HUES64 (cell line): ENCODE measurements at regions not wholly inside any gene's neighbourhood (a gene's known extent, or its start where the extent isn't known, plus 50 kb on each side); places are given as distances from the start of the nearest gene placed in this dataset.

Experiments
- H3K27ac ChIP-seq: 2 replicates; pipeline ENCODE4 v1.7.0; 2013; ENCODE audit warnings: low read depth, low read length, inconsistent platforms
- H3K27me3 ChIP-seq: 2 replicates; pipeline ENCODE4 v1.6.1; 2013; ENCODE audit warnings: mild to moderate bottlenecking, low read length; ENCODE audit not compliant: insufficient read depth
- H3K36me3 ChIP-seq: 2 replicates; pipeline ENCODE4 v1.6.1; 2013; ENCODE audit warnings: mild to moderate bottlenecking, low read length; ENCODE audit not compliant: insufficient read depth
- H3K4me1 ChIP-seq: 2 replicates; pipeline ENCODE4 v1.6.1; 2013; ENCODE audit warnings: mild to moderate bottlenecking, low read length, moderate library complexity; ENCODE audit not compliant: insufficient read depth
- H3K4me3 ChIP-seq: 2 replicates; pipeline ENCODE4 v1.5.1; 2013; ENCODE audit warnings: mild to moderate bottlenecking, low read length, moderate library complexity
- H3K9ac ChIP-seq: 2 replicates; pipeline ENCODE4 v1.6.1; 2013; ENCODE audit warnings: mild to moderate bottlenecking, low read depth, low read length
- H3K9me3 ChIP-seq: 2 replicates; pipeline ENCODE4 v1.6.1; 2013; ENCODE audit warnings: low read depth, low read length; ENCODE audit not compliant: insufficient read depth
- WGBS: fragments of 150-250, 120-280 bp; methylation state at CpG from one replicate; pipeline ENCODE4 v1.1.7; 2013; ENCODE audit warnings: missing lambda C conversion rate; 5-methylcytosine and 5-hydroxymethylcytosine counted together

- H3K27ac ChIP-seq: no peak overlapping the region
- WGBS: 100% methylated on average over 1 of the region's 1 CpG
- no peaks in the 10 kb centered on the region for H3K36me3 ChIP-seq
- peaks cover 29% of the 10 kb centered on the region for H3K4me1 ChIP-seq
- H3K9me3 ChIP-seq: no peaks in the 10 kb centered on the region
- no peak overlapping the region for H3K9ac ChIP-seq
- H3K27me3 ChIP-seq: 0 out of 2 replicates have a peak, but pooled peaks cover 10% of the 10 kb centered on the region
- no peak overlapping the region for H3K4me3 ChIP-seq
Observed at GRCh38 chr3:193901007-193901406, 234.9 kb upstream of the HES1 start.

- 73% methylated on average over 14 of the region's 14 CpGs for WGBS
- no peak overlapping the region for H3K9ac ChIP-seq
- H3K9me3 ChIP-seq: 0 out of 2 replicates have a peak, but pooled peaks cover under 1% of the 10 kb centered on the region
- H3K36me3 ChIP-seq: no peaks in the 10 kb centered on the region
- 0 out of 2 replicates have a peak overlapping the region, but pooled peaks have one; percentile 14 for H3K27ac ChIP-seq
- H3K4me1 ChIP-seq: peaks cover 17% of the 10 kb centered on the region
- H3K27me3 ChIP-seq: 0 out of 2 replicates have a peak, but pooled peaks cover 10% of the 10 kb centered on the region
- H3K4me3 ChIP-seq: no peak overlapping the region
Observed at GRCh38 chr3:193902607-193903511, 233.1 kb upstream of the HES1 start.

DNA sequence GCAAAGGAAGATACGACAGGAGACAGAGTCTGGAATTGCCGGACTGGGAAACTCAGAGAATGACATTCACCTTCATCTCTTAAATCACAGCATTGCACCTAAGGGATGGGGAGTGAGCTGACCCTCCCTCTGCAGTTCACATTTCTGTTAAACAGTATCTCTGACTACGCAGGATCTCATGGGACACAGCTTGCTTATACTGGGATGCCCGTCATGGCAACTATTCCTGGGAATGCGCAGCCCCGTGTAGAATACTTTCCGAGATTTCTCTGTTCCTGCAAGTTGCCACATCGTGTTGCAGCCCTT lies 232.5 kb upstream of the HES1 start:
- Histone ChIP-seq H3K27me3 (0 out of 2 replicates have a peak, but pooled peaks cover 10% of the 10 kb centered on the region), H3K4me3 (no peak overlapping the region), H3K9ac (no peak overlapping the region), H3K27ac (no peak overlapping the region), H3K9me3 (peaks cover 6% of the 10 kb centered on the region; the same call in 1 of the 2 replicates), H3K4me1 (peaks cover 16% of the 10 kb centered on the region), H3K36me3 (no peaks in the 10 kb centered on the region)
- WGBS: 93% methylated on average over 8 of the region's 8 CpGs

DNA sequence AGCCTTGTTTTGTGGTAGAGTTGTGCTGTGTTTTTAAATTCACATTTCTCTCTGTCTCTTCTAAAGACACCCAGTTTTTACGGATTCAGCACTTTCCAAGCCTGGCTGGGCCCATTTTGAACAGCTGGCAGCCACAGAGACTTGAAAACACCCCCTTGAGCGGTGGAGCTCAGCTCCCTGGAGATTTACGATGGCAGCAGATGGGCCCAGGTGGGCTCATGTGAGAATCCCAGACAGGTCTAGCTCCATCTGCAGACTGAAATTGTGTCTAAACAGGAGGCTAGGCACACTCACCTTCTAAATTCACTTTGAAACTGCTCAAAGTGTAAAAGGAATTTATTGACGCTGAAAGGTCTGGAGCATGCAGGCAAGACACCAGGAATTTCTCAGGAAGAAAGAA lies 232.0 kb upstream of the HES1 start:
- Histone ChIP-seq H3K27ac (no peak overlapping the region), H3K4me3 (no peak overlapping the region), H3K9me3 (peaks cover 10% of the 10 kb centered on the region), H3K27me3 (0 out of 2 replicates have a peak, but pooled peaks cover 10% of the 10 kb centered on the region), H3K9ac (no peak overlapping the region), H3K36me3 (no peaks in the 10 kb centered on the region), H3K4me1 (peaks cover 16% of the 10 kb centered on the region)
- 83% methylated on average over 4 of the region's 4 CpGs for WGBS

GRCh38 chr3:193905541-193906396 lies 230.2 kb upstream of the HES1 start:
- Histone ChIP-seq H3K36me3 (no peaks in the 10 kb centered on the region), H3K4me1 (peaks cover 16% of the 10 kb centered on the region), H3K27me3 (0 out of 2 replicates have a peak, but pooled peaks cover 7% of the 10 kb centered on the region), H3K4me3 (no peak overlapping the region), H3K27ac (no peak overlapping the region), H3K9ac (no peak overlapping the region), H3K9me3 (peaks cover 10% of the 10 kb centered on the region)
- WGBS: 93% methylated on average over 13 of the region's 14 CpGs

- Histone ChIP-seq H3K4me1 (peaks cover 25% of the 10 kb centered on the region), H3K27me3 (0 out of 2 replicates have a peak, but pooled peaks cover 12% of the 10 kb centered on the region), H3K4me3 (no peak overlapping the region), H3K27ac (no peak overlapping the region), H3K9ac (no peak overlapping the region), H3K36me3 (no peaks in the 10 kb centered on the region), H3K9me3 (peaks cover 10% of the 10 kb centered on the region)
- 100% methylated on average over 2 of the region's 2 CpGs for WGBS
Observed at GRCh38 chr3:193906849-193907410, 229.0 kb upstream of the HES1 start.

- H3K36me3 ChIP-seq: no peaks in the 10 kb centered on the region
- peaks cover 12% of the 10 kb centered on the region; the same call in 1 of the 2 replicates for H3K27me3 ChIP-seq
- WGBS: 100% methylated on average over 1 of the region's 1 CpG
- peaks cover 10% of the 10 kb centered on the region for H3K9me3 ChIP-seq
- H3K27ac ChIP-seq: no peak overlapping the region
- H3K4me3 ChIP-seq: no peak overlapping the region
- H3K4me1 ChIP-seq: peaks cover 13% of the 10 kb centered on the region
- H3K9ac ChIP-seq: no peak overlapping the region
Observed at GRCh38 chr3:193908181-193908744, 227.7 kb upstream of the HES1 start.

DNA sequence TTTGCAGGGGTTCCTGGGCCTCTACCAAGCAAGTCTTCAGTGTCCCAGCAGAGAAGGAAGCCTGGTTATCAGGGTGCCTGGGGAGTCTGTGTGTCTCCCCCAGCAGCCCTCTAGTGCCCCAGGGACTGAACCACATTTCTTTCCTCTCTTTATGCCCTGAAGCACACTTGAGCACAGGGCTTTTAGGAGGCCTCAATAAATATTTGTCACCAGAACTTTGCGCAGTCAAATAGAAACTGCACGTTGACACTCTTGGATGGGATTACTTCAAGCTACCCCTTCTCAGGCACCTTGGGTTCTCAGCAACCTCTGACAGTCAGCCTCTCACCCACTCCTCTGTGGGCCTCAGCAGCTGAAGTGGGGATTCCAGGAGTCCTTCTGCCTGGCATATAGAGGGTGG lies 226.6 kb upstream of the HES1 start:
- no peak overlapping the region for H3K27ac ChIP-seq
- peaks cover 5% of the 10 kb centered on the region; the same call in 1 of the 2 replicates for H3K27me3 ChIP-seq
- H3K36me3 ChIP-seq: no peaks in the 10 kb centered on the region
- WGBS: 98% methylated on average over 2 of the region's 2 CpGs
- H3K9ac ChIP-seq: no peak overlapping the region
- H3K4me3 ChIP-seq: no peak overlapping the region
- peaks cover 10% of the 10 kb centered on the region for H3K9me3 ChIP-seq
- peaks cover 13% of the 10 kb centered on the region for H3K4me1 ChIP-seq

GRCh38 chr3:193910310-193910709 lies 225.6 kb upstream of the HES1 start:
- Histone ChIP-seq H3K9ac (no peak overlapping the region), H3K36me3 (no peaks in the 10 kb centered on the region), H3K27ac (no peak overlapping the region), H3K9me3 (peaks cover 10% of the 10 kb centered on the region), H3K4me3 (no peak overlapping the region), H3K4me1 (peaks cover 13% of the 10 kb centered on the region), H3K27me3 (peaks cover 5% of the 10 kb centered on the region; the same call in 1 of the 2 replicates)
- 78% methylated on average over 1 of the region's 1 CpG for WGBS

GRCh38 chr3:193910886-193911738 lies 224.8 kb upstream of the HES1 start:
- no peaks in the 10 kb centered on the region for H3K36me3 ChIP-seq
- H3K4me1 ChIP-seq: peaks cover 13% of the 10 kb centered on the region
- peaks cover 10% of the 10 kb centered on the region for H3K9me3 ChIP-seq
- no peak overlapping the region for H3K27ac ChIP-seq
- WGBS: 71% methylated on average over 9 of the region's 9 CpGs
- H3K27me3 ChIP-seq: peaks cover 5% of the 10 kb centered on the region; the same call in 1 of the 2 replicates
- H3K4me3 ChIP-seq: no peak overlapping the region
- H3K9ac ChIP-seq: no peak overlapping the region
